ENCODE measurements at regions not wholly inside any gene's neighbourhood (a gene's known extent, or its start where the extent isn't known, plus 50 kb on each side); places are given as distances from the start of the nearest gene placed in this dataset.

DNA sequence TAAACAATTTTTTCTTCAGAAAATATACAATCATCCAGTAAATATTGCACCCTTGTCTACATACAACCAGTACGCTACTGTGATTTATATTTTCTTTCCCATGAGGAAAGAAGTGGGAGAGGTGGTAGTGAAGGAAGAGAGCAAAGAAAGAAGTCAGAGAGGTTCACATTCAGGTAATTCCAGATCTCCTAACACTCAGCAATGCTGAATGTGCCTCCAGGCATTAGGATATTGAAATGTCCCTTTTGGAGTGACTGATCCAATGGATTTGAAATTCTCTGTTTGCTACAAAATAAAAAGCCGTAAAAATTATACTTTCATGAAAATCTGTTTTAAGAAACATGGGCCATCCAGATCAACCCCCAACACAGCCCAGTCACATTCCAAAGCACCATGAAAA lies 211.9 kb upstream of the NR3C2 start:
- no peak for TF ChIP-seq YY1 (IDR thresholded peaks at IDR 0.05; ENCODE audit: insufficient read depth, insufficient read length)
- TF ChIP-seq ZNF274 (IDR thresholded peaks at IDR 0.05; ENCODE audit: low read depth, low read length), result no peak

All from NT2/D1 (cell line).